ENCODE measurements at regions not wholly inside any gene's neighbourhood (a gene's known extent, or its start where the extent isn't known, plus 50 kb on each side); places are given as distances from the start of the nearest gene placed in this dataset.

DNA sequence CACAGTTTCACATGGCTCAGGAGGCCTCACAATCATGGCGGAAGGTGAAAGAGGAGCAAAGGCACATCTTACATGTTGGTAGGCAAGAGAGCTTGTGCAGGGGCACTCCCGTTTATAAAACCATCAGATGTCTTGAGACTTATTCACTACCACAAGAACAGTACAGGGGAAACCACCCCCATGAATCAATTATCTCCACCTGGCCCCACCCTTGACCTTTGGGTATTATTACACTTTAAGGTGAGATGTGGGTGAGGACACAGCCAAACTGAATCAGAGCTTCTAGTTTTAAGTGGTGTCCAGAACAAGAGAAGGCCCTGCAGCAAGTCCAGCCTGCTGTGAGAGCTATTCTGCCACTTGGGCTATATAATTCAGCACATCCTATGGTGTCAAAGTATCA is 493.7 kb downstream of the ETS1 start:
- TF ChIP-seq, protein P1, sequence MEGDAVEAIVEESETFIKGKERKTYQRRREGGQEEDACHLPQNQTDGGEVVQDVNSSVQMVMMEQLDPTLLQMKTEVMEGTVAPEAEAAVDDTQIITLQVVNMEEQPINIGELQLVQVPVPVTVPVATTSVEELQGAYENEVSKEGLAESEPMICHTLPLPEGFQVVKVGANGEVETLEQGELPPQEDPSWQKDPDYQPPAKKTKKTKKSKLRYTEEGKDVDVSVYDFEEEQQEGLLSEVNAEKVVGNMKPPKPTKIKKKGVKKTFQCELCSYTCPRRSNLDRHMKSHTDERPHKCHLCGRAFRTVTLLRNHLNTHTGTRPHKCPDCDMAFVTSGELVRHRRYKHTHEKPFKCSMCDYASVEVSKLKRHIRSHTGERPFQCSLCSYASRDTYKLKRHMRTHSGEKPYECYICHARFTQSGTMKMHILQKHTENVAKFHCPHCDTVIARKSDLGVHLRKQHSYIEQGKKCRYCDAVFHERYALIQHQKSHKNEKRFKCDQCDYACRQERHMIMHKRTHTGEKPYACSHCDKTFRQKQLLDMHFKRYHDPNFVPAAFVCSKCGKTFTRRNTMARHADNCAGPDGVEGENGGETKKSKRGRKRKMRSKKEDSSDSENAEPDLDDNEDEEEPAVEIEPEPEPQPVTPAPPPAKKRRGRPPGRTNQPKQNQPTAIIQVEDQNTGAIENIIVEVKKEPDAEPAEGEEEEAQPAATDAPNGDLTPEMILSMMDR (conservative IDR thresholded peaks at IDR 0.05; ENCODE audit: low read length), result no peak
- no peak for TF ChIP-seq EZH2phosphoT487 (IDR thresholded peaks at IDR 0.05; ENCODE audit: borderline replicate concordance)
